Stimulated activated effector memory CD8-positive, alpha-beta T cell treated with anti-CD3 and anti-CD28 coated beads, Interleukin-12 subunit alpha, Interleukin-12 subunit beta, amount 100 ng/mL, for 72 hours (primary cell): ENCODE measurements at regions not wholly inside any gene's neighbourhood (a gene's known extent, or its start where the extent isn't known, plus 50 kb on each side); places are given as distances from the start of the nearest gene placed in this dataset.
A peak's percentile ranks its signal among the peaks of the same experiment; 100 is the strongest.

ENCODE experiments used
- ATAC-seq: fragments of 150-1000 bp; cut with Tn5 transposase; 2 replicates; pipeline ENCODE4 v1.10.0; 2021
- DNase-seq, 2 donors: peaks; one replicate each; pipeline ENCODE4 v3.0.0; 2021 to 2022; ENCODE audit warnings: low spot score in 2 of 2
- H3K27ac Mint-ChIP-seq: one replicate; pipeline ENCODE4 v1.8.0; 2022; ENCODE audit warnings: mild to moderate bottlenecking, mixed read lengths
- H3K36me3 Mint-ChIP-seq: one replicate; pipeline ENCODE4 v1.8.0; 2022; ENCODE audit warnings: mild to moderate bottlenecking, mixed read lengths
- H3K4me1 Mint-ChIP-seq: one replicate; pipeline ENCODE4 v1.8.0; 2022; ENCODE audit warnings: mixed read lengths
- H3K4me3 Mint-ChIP-seq: one replicate; pipeline ENCODE4 v1.8.0; 2022; ENCODE audit warnings: mild to moderate bottlenecking, mixed read lengths
- H3K9me3 Mint-ChIP-seq: one replicate; pipeline ENCODE4 v1.8.0; 2022; ENCODE audit warnings: mixed read lengths

DNA sequence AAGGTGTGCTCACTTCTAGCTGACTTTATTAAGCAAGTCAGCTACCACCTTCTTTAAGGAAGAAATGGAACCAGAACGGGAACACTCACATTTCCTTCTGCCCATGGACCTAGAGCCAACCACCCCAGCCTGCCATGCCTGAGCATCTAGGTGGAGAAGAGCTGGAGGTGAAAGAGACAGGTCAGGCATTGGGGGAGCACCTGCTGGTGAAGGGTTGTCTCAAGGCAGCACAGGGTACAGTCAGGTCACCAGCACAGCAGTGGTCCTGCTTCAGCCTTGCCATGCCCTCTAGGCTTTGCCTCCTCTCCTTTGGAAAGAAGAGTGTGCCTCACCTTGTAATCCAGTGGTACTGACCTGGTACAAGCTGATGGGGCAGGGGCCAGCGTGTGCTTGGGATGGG lies 107.9 kb downstream of the KCNF1 start:
- no peaks in the 10 kb centered on the region for H3K4me1 Mint-ChIP-seq
- DNase-seq (no peak), ATAC-seq (peak; percentile 34)
- H3K27ac Mint-ChIP-seq = no peak overlapping the region
- no peaks in the 10 kb centered on the region for H3K9me3 Mint-ChIP-seq
- no peak overlapping the region for H3K4me3 Mint-ChIP-seq
- H3K36me3 Mint-ChIP-seq = no peaks in the 10 kb centered on the region

GRCh38 chr2:11022064-11022463 lies 110.3 kb downstream of the KCNF1 start:
- Mint-ChIP-seq H3K4me1 (no peaks in the 10 kb centered on the region), H3K9me3 (no peaks in the 10 kb centered on the region), H3K36me3 (no peaks in the 10 kb centered on the region), H3K4me3 (no peak overlapping the region), H3K27ac (no peak overlapping the region)
- ATAC-seq (no peak), DNase-seq (no peak)

- DNase-seq = no peak
- ATAC-seq = no peak
- H3K27ac Mint-ChIP-seq = no peak overlapping the region
- no peaks in the 10 kb centered on the region for H3K36me3 Mint-ChIP-seq
- H3K4me3 Mint-ChIP-seq = no peak overlapping the region
- no peaks in the 10 kb centered on the region for H3K9me3 Mint-ChIP-seq
- H3K4me1 Mint-ChIP-seq = no peaks in the 10 kb centered on the region
Measured at GRCh38 chr2:11022591-11023273, 111.0 kb downstream of the KCNF1 start.

- no peaks in the 10 kb centered on the region for H3K4me1 Mint-ChIP-seq
- no peak overlapping the region for H3K27ac Mint-ChIP-seq
- ATAC-seq = no peak
Measured at GRCh38 chr2:11023326-11024258, 111.9 kb downstream of the KCNF1 start.

GRCh38 chr2:11024259-11024645 lies 112.5 kb downstream of the KCNF1 start:
- H3K27ac Mint-ChIP-seq = no peak overlapping the region

More at GRCh38 chr2:11023326-11024258, 111.9 kb downstream of the KCNF1 start:
- Mint-ChIP-seq H3K4me3 (no peak overlapping the region), H3K36me3 (no peaks in the 10 kb centered on the region), H3K9me3 (no peaks in the 10 kb centered on the region)
- no peak for DNase-seq

DNA sequence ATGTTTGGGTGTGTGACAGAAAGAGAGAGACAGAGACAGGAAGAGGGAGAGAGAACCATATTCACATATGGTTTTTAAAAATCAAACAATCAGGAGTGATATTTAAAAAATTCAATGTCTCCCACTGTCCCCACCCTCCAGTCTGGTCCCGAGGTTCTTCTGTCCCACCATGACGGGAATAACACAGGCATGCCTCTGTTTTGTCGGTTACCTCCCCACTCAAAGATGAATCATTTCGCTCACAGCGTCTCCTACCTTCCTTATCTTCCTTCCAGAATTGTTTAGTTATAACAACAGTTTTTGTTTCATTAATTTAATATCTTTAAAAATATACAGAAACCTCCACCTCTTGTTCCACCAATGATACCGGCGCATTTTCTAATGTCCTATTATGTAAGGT lies 113.0 kb downstream of the KCNF1 start:
- Mint-ChIP-seq H3K36me3 (no peaks in the 10 kb centered on the region), H3K4me1 (no peaks in the 10 kb centered on the region), H3K27ac (no peak overlapping the region), H3K4me3 (no peak overlapping the region), H3K9me3 (no peaks in the 10 kb centered on the region)
- no peak for ATAC-seq
- no peak for DNase-seq

More at GRCh38 chr2:11024259-11024645, 112.5 kb downstream of the KCNF1 start:
- ATAC-seq (no peak), DNase-seq (no peak)
- Mint-ChIP-seq H3K4me3 (no peak overlapping the region), H3K9me3 (no peaks in the 10 kb centered on the region), H3K4me1 (no peaks in the 10 kb centered on the region), H3K36me3 (no peaks in the 10 kb centered on the region)

DNA sequence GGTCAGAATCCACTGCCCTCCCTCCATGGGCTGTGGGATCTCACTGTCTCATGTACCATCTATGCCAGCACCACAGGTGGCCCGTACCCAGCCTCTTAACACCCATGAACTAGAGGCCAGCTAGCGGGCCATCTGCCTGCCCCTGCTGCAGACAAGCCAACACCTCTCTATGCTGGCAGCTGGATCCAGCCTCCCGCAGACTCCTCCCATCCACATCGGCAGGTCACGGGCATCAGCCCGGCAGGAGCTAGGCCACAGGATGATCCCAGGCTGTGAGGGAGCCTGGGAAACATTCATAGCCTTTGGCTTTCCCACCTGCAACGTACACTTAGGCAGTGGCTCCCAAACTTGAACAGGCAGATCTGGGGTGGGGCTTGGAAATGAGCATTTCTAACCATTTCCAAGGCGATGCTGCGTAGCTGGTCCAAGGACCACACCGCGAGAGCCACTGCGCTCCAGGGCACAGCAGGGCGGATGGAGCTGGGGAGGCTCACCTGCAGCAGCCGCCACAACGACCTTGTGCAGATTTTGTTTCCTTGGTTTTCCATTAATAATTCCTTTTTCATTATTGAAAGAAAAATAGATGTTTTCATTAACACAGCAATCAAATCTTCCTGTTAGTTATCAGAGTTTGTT lies 114.7 kb downstream of the KCNF1 start:
- Mint-ChIP-seq H3K4me1 (no peaks in the 10 kb centered on the region), H3K9me3 (no peaks in the 10 kb centered on the region), H3K4me3 (no peak overlapping the region), H3K36me3 (no peaks in the 10 kb centered on the region), H3K27ac (no peak overlapping the region)
- no peak for DNase-seq
- ATAC-seq = peak; percentile 36

DNA sequence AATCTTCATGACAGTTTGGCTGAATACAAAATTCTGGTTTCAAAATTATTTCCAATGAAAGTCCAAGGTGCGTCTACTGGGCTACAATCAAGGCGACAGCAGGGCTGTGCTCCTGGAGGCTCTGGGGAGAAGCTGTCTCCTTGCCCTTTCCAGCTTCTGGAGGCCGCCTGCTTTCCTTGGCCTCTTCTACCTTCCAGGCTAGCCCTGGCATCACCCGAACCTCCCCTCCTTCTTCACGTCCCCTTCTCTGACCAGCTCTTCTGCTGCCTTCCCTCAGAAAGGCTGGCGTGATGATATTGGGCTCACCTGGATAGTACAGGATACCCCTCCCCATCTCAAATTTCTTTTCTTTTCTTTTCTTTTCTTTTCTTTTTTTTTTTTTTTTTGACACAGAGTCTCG lies 115.5 kb downstream of the KCNF1 start:
- H3K36me3 Mint-ChIP-seq = no peaks in the 10 kb centered on the region
- ATAC-seq (no peak), DNase-seq (no peak)
- no peaks in the 10 kb centered on the region for H3K4me1 Mint-ChIP-seq
- H3K4me3 Mint-ChIP-seq = no peak overlapping the region
- no peak overlapping the region for H3K27ac Mint-ChIP-seq
- no peaks in the 10 kb centered on the region for H3K9me3 Mint-ChIP-seq

DNA sequence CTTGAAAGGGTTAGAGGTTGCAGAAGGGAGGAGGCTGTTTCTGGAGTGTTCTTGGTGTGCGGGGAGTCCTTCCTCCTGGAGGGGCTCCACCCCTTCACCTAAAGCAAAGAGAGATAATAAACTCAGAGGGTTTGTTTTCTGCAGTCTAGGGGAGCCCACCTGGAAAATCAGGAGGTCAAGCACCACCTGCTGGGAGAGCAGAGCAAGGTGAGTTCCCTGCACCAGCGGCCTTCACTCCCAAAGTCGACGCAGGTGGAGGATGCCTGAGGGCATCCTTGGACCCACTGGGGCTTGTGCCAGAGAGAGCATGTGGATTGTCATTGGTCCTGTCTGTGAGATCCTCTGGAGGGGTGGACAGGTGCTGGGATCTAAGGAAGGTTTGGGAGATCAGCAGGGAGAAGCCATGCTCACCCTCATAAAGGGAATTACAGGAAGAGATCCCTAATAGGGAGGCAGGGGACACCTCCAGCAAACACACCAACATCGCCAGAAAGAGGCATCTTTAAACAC lies 116.7 kb downstream of the KCNF1 start:
- Mint-ChIP-seq H3K4me3 (no peak overlapping the region), H3K9me3 (peaks cover 3% of the 10 kb centered on the region), H3K27ac (no peak overlapping the region), H3K4me1 (no peaks in the 10 kb centered on the region), H3K36me3 (no peaks in the 10 kb centered on the region)
- ATAC-seq (no peak), DNase-seq (no peak)

DNA sequence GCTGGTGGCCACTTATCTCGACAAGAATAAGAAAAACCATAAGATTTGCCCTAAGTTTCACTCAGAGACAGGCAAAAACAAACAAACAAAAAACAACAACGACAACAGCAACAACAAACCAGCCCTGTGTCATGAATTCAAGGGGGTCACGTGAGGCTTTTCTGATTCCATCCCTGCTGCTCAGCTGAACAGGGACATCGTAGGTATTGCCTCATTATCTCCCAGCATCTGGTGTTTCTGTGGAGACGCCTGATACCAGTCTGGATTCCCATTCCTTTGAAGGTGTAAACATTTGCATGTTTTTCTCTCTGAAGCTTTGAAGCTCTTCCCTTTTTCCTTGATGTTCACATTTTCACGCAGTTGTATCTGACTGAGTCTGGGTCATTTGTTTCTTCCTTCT lies 117.4 kb downstream of the KCNF1 start:
- DNase-seq = no peak
- no peaks in the 10 kb centered on the region for H3K4me1 Mint-ChIP-seq
- H3K4me3 Mint-ChIP-seq = no peak overlapping the region
- no peaks in the 10 kb centered on the region for H3K36me3 Mint-ChIP-seq
- no peak for ATAC-seq
- H3K27ac Mint-ChIP-seq = no peak overlapping the region
- H3K9me3 Mint-ChIP-seq = peaks cover 3% of the 10 kb centered on the region

GRCh38 chr2:11030036-11030435 lies 118.3 kb downstream of the KCNF1 start:
- H3K36me3 Mint-ChIP-seq = no peaks in the 10 kb centered on the region

GRCh38 chr2:11030909-11031308 lies 119.2 kb downstream of the KCNF1 start:
- no peaks in the 10 kb centered on the region for H3K36me3 Mint-ChIP-seq
- peaks cover 3% of the 10 kb centered on the region for H3K9me3 Mint-ChIP-seq
- no peak overlapping the region for H3K4me3 Mint-ChIP-seq
- ATAC-seq (no peak), DNase-seq (no peak)
- H3K4me1 Mint-ChIP-seq = no peaks in the 10 kb centered on the region
- no peak overlapping the region for H3K27ac Mint-ChIP-seq

More at GRCh38 chr2:11030036-11030435, 118.3 kb downstream of the KCNF1 start:
- H3K27ac Mint-ChIP-seq = no peak overlapping the region
- DNase-seq = no peak
- no peaks in the 10 kb centered on the region for H3K4me1 Mint-ChIP-seq
- peaks cover 3% of the 10 kb centered on the region for H3K9me3 Mint-ChIP-seq
- ATAC-seq = no peak
- H3K4me3 Mint-ChIP-seq = no peak overlapping the region

DNA sequence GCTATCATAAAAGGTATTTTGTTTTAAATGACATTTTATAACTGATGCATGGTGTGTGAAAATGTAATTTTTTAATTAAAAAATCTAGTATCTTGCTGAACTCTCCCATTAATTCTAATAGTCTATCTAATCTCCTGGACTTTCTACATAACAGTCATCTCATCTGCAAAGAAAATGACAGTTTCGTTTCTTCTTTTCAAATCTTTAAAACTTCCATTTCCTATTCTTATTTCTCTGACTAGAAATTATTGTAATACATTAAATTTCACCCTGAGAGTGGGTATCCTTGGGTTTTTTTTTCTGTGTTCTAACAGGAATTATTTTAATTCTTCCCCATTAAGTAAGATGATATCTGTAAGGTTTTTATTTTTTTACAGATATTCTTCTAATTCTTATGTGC lies 120.1 kb downstream of the KCNF1 start:
- no peaks in the 10 kb centered on the region for H3K36me3 Mint-ChIP-seq
- no peak overlapping the region for H3K4me3 Mint-ChIP-seq
- H3K9me3 Mint-ChIP-seq = peaks cover 3% of the 10 kb centered on the region
- no peak for ATAC-seq
- DNase-seq = no peak
- H3K27ac Mint-ChIP-seq = no peak overlapping the region
- no peaks in the 10 kb centered on the region for H3K4me1 Mint-ChIP-seq

GRCh38 chr2:11032396-11032795 lies 120.7 kb downstream of the KCNF1 start:
- Mint-ChIP-seq H3K9me3 (peaks cover 7% of the 10 kb centered on the region), H3K36me3 (no peaks in the 10 kb centered on the region), H3K27ac (no peak overlapping the region), H3K4me3 (no peak overlapping the region), H3K4me1 (no peaks in the 10 kb centered on the region)
- ATAC-seq (no peak), DNase-seq (no peak)

- ATAC-seq (no peak), DNase-seq (no peak)
- Mint-ChIP-seq H3K27ac (no peak overlapping the region), H3K36me3 (no peaks in the 10 kb centered on the region), H3K4me1 (no peaks in the 10 kb centered on the region), H3K9me3 (peaks cover 9% of the 10 kb centered on the region), H3K4me3 (no peak overlapping the region)
Measured at GRCh38 chr2:11033114-11033513, 121.4 kb downstream of the KCNF1 start.
